D721Med (cell line): ENCODE measurements at regions not wholly inside any gene's neighbourhood (a gene's known extent, or its start where the extent isn't known, plus 50 kb on each side); places are given as distances from the start of the nearest gene placed in this dataset.

Experiments
- DNase-seq: peaks from one replicate; pipeline ENCODE4 v3.0.0; 2011; ENCODE audit warnings: low spot score; ENCODE audit not compliant: insufficient read length
- FAIRE-seq: peaks from 2 replicates; lab custom pipeline; 2011; peaks lifted over from hg19 to GRCh38; lab: Jason Lieb, UNC
- TF ChIP-seq, protein P1 (sequence below): IDR thresholded peaks from 2 replicates; pipeline ENCODE4 v1.5.1; 2012; ENCODE audit warnings: mild to moderate bottlenecking, control low read depth; ENCODE audit not compliant: insufficient read depth; ENCODE audit errors: missing control alignments

DNA sequence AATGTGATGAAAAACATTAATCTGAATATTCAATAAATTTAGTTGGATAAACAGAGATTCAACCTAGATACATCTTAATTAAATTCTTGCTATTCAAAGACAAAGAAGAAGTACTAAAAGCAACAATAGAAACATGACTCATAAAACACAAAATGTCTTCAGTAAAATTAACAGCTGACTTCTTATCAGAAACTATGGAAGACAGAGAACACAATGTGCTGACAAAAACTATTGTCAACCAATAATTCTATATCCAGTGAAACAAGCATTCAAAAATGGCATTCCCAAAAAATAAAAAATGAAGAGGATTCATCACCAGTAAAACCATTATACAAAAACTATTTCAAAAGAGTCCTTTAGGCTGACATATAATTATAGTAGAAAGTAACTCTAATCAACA is 400.5 kb upstream of the SORCS1 start:
- DNase-seq, result no peak
- no peak for FAIRE-seq
- TF ChIP-seq, protein P1, sequence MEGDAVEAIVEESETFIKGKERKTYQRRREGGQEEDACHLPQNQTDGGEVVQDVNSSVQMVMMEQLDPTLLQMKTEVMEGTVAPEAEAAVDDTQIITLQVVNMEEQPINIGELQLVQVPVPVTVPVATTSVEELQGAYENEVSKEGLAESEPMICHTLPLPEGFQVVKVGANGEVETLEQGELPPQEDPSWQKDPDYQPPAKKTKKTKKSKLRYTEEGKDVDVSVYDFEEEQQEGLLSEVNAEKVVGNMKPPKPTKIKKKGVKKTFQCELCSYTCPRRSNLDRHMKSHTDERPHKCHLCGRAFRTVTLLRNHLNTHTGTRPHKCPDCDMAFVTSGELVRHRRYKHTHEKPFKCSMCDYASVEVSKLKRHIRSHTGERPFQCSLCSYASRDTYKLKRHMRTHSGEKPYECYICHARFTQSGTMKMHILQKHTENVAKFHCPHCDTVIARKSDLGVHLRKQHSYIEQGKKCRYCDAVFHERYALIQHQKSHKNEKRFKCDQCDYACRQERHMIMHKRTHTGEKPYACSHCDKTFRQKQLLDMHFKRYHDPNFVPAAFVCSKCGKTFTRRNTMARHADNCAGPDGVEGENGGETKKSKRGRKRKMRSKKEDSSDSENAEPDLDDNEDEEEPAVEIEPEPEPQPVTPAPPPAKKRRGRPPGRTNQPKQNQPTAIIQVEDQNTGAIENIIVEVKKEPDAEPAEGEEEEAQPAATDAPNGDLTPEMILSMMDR, result no peak

DNA sequence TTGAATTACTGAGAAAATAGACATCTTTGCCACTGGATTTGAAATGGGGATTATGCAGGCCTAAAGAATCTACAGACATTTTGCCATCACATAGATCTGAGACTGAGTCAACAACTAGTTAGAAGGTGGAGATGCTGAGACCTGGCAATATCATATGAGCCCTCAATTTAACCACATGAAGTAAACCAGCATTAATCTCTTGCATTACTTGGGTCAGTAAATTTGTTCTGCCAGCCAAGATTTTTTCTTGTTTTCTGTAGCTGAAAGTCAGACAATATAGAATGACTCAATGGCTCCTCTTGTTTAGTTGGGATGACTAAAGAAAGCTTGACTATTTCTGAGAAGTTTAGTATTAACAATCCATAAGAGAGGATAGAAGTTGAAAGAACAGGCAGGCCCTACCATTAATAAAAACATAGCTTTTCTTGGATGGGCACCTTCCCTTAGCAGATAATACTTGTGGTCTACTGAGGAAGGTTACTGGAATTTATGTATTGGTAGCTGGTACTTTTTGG is 396.7 kb upstream of the SORCS1 start:
- DNase-seq (no peak), FAIRE-seq (no peak)
- TF ChIP-seq, protein P1, result no peak

DNA sequence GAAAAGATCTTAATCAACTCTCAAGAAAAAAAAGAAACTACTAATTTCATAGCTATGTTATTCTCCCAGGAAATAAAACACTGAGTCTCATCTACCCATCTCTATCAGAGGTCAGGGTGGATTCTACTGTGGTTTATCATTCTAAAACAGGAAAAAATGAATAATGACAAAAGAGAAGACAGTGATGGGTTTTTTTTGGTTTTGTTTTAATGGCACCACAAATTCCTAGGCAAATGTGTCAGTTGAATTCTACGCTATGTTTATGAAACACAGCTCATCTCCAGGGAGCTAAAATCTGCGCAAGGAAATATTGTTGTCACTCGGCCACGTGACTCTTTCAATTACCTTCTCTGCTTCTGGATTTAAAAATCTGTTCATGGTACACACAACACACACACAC is 393.4 kb upstream of the SORCS1 start:
- TF ChIP-seq, protein P1, result no peak
- no peak for DNase-seq
- FAIRE-seq, result no peak

DNA sequence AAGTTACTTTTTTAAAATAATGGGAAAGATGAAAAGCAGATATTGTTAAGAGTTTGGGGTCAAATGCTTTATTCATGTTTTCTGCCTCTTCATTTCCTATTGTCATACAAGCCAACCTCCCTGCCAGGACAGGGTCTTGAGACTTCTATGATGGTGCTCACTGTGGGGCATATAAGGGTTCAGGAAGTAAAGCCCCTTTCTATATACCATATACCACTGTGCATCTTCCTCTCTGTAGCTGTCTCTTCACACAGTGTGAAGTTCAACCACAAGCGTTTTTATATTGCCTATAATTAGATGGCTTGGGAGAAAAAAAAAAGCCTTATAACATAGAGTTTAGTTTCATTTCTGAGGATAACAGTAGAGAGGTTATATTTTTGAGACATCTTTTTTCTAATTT is 389.8 kb upstream of the SORCS1 start:
- TF ChIP-seq, protein P1, result no peak
- FAIRE-seq (no peak), DNase-seq (no peak)

DNA sequence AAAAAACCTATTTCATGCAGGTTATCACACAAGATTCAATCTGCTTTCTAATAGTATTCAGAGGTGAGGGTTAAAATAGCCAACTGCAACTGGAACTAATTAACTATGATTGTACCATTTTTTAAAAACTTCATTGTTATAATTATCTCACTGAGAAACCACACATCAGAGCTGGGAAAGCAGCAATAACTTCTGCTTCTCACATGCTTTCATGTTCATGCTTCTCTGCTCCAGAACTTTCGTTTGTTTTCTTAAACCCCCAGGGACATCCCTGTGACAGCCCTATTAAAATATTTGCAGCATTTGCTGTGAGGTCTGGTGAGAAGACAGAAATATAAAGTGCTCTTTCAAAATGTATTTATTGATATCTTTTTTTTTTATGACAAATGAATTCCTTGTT is 389.0 kb upstream of the SORCS1 start:
- TF ChIP-seq, protein P1, result no peak
- FAIRE-seq, result no peak
- no peak for DNase-seq

DNA sequence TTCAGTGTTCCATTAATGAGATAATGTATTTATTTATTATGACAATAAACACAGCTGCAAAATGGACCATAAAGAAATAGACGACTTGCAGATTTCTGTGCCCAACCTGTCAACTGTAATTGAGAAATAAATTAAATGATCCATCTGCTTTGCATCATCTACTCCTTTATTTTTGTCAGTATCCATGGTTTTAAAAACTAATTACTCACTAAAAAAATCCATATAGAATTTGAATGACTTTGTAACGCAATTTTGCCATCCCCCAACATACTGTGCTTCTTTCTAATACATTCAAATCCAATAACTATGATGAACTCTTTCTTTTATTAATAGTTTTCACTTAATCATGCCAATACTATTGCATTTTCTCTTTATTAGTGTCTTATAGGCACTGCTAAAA is 388.5 kb upstream of the SORCS1 start:
- TF ChIP-seq, protein P1, result no peak
- FAIRE-seq (no peak), DNase-seq (no peak)

DNA sequence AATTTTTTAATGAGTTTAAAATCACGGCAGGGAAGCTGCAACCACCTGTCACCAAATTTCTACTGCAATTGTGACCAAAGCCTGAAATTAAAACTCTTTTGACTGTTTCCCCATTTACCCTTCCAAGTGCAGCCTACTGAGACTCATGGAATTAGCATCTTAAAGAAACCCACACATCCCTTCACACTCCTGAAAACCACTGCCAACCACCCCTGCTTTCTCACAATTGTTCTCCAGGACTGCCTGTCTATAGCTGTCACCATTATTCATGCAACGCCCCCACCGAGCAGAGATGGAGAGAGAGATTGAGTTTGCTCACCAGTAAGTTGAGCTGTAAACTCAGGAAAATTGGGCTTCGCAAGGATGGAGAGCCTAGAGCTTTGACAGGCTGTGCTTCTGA is 383.8 kb upstream of the SORCS1 start:
- FAIRE-seq (no peak), DNase-seq (no peak)
- TF ChIP-seq, protein P1, result no peak
